GM19324 (cell line): ENCODE measurements at regions not wholly inside any gene's neighbourhood (a gene's known extent, or its start where the extent isn't known, plus 50 kb on each side); places are given as distances from the start of the nearest gene placed in this dataset.

ENCODE experiments used
- ATAC-seq: cut with Tn5 transposase; IDR thresholded peaks from one replicate; pipeline ENCODE4 v1.9.1; 2021; ENCODE audit warnings: mild to moderate bottlenecking, moderate library complexity; ENCODE audit not compliant: unreplicated experiment, low FRiP score

DNA sequence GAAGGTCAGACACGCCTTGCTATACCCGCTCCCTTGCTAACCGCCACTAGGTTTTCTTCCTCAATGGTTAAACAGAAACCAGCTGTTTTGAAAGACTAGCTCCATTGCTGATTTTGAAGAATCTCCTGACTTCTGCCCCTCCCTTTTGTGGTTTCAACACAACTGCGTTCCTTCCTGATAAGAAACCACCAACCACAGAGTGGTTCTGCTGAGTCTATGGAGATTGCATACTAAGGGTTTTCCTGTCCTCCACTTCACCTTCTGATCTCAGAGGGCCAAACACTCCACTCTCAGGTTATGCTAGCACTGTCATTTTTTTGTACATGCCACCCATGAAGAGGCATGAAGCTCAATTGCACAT is 207.9 kb downstream of the MYLK4 start:
- peak; percentile 48 for ATAC-seq

DNA sequence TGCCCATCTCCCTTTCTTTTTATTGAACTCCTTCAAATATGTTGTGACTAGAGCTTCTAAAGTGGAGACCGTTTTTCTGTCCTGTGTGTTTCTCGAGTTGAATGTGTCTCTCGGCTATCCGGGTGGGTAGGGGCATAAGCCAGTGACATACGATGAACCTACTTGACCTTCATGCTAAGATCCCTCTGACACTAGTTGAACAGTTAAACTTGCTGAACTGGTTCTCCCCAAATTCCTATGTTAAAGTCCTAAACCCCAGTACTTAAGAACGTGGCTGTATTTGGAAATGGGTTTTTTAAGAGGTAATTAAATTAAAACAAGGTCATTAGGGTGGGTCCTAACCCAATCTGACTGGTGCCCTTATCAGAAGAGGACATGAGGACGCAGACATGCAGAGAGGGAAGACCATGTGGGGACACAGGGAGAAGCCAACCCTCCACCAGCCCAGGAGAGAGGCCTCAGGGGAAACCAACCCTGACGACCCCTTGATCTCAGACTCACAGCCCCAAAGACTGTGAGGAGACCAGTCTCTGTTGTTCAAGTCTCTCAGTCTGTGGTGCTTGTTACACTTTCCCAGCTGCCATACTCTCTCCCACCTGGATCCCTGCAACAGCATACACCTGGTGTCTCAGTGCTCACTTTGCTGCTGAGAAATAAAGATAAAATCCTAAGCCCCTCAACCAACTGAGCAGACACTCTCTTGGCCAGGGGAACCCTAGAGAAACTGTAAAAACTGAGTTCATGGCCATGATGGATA is 208.4 kb downstream of the MYLK4 start:
- ATAC-seq = no peak

GRCh38 chr6:2536451-2536850 is 214.3 kb downstream of the MYLK4 start:
- ATAC-seq = no peak

- ATAC-seq = no peak
These were observed 215.2 kb downstream of the MYLK4 start for GRCh38 chr6:2535506-2535905.

DNA sequence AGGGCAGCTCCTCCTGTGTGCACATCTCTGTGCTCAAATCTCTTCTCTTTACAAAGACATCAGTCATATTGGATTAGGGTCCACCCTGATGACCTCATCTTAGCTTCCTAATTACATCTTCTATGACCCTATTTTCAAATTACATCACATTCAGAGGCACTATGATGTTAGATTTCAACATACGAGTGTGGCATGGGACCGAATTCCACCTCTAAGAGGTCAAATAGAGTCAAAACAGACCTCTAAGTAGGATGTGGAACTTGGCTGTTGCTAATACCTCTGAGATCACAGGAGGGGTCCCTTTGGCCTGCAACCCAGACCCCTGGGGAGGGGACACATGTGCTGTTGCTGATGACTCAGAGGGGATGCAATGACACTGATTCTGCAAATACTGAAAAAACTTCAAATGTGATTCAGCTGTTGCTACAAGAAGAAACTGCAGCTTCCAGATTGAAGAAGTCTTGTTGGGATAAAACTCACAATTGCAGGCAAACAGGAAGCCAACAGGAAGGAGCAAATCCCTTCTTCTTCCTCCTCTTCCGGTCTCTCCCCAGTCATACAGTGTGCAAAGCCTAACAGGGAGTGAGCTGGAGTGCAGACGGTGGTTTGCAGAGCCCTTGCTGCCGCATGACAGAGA is 216.2 kb downstream of the MYLK4 start:
- no peak for ATAC-seq

- no peak for ATAC-seq
These were observed 219.1 kb downstream of the MYLK4 start for GRCh38 chr6:2531426-2532215.

- no peak for ATAC-seq
These were observed 221.5 kb downstream of the MYLK4 start for GRCh38 chr6:2529211-2529719.

DNA sequence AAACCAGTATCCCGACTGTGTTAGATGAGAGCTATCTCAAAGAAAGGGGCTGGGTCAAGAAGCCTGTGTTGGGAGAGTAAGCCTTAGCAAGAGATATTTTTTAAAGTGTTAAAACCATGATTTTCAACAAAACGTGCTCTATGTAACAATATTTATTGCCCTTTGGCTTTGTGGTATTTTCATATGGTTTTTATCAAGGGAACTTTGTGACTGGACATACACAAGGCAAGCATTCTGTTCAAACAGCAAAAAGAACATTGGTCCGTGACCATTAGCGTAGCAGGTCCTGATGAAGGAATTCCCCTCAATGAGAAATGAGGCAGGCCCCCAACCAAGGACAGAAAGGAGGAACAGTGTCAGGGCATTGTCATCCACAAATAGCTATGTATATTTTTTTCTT is 222.6 kb downstream of the MYLK4 start:
- ATAC-seq = no peak

DNA sequence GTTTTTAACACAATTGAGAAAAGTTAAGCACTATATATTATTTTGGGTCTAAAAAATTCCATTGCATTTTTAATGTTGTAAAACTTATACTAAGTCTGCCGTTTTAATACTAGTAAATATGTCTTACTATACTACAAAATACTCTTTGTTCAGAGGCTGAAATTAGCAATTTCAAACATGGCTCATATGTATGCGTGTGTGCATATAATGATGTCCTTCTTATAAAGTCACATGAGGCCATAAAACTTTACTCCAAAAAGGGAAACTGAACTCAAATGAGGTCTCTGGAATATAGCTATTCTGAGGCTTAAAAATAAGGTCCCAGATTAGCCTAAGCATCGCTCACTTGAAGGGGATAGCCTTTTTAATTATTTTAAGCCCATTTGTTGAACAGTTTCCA is 224.0 kb downstream of the MYLK4 start:
- no peak for ATAC-seq

DNA sequence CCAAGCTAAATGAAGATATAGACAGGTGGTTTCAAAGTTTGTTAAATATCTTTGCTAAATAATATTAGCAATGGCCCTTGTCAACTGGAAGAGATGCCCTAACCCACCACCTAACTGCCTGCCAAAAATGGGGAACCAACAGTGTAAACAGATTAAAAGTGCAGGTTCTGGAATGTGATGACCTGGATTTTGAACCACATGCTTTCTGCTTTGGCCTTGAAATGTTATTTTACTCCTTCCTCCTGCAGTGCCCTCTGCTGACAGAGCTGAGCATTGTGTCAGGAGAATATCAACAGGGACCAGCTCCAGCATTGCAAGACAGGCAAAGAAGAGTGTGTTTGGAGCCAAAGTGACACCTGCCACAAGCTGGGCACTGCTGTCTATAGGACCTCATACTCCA is 226.6 kb downstream of the MYLK4 start:
- ATAC-seq = no peak

GRCh38 chr6:2523061-2523460 is 227.7 kb downstream of the MYLK4 start:
- ATAC-seq = no peak

DNA sequence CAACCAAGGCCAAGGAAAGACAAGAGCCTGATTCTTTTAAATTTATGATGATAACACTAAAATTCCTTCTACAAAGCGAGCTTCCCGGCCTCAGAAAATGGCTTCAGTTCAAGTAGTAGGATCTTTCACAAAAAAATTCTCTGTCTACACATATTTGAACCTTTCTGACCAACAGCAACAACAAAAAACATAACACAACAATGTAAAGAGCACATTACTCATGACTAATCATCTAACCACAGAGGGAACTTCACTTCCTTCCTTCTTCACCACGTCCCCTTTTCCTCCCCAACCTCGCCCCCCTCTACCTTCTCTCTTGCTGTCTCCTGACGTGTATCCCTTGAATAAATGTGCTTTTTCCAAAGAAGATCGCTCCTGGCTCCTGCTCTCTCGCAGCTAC is 228.2 kb downstream of the MYLK4 start:
- ATAC-seq = no peak

GRCh38 chr6:2517855-2518473 is 232.8 kb downstream of the MYLK4 start:
- ATAC-seq = no peak

GRCh38 chr6:2517401-2517800 is 233.3 kb downstream of the MYLK4 start:
- ATAC-seq = no peak

DNA sequence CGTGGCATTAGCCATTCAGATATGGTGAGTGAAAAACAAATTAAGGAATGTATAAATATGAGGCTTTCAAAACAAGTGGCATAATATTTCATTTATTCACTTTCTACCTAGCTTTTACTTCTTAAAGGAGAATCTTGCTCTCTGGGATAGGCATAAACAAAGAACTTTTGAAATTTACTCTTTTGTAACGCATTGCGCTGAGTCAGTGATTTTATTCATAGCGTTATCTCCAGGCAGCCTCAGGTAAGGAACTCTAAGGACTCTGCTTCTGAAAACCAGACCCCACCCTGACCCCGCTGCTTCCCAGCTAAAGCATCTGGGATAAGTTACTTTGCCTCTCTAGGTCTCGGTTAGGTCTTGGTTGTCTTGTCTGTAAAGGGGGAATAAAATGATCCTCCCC is 234.7 kb downstream of the MYLK4 start:
- no peak for ATAC-seq

GRCh38 chr6:2514965-2515543 is 235.7 kb downstream of the MYLK4 start:
- ATAC-seq = no peak

GRCh38 chr6:2512802-2513201 is 237.9 kb downstream of the MYLK4 start:
- no peak for ATAC-seq

DNA sequence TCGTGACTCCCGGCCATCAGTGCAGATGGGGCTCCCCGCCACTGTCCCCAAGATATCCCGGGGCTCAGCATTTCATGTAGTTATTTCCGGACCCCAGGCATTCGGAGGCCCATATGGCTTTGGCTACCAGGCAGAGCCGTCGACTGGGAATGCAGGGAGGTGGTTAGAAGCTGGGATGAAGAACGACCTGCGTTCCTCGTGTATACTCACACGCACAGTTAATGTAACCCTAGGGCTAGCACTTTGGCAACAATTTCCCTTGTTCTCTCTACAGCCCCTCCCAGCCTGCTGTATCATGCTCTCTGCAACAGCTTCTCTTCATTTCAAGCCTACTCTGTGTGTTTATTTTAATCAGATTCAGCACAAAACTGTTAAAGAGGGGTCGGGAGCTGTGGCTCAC is 240.4 kb downstream of the MYLK4 start:
- no peak for ATAC-seq

GRCh38 chr6:2509711-2510110 is 241.0 kb downstream of the MYLK4 start:
- no peak for ATAC-seq

- ATAC-seq = no peak
These were observed 242.7 kb downstream of the MYLK4 start for GRCh38 chr6:2508071-2508470.
